ENCODE measurements at regions not wholly inside any gene's neighbourhood (a gene's known extent, or its start where the extent isn't known, plus 50 kb on each side); places are given as distances from the start of the nearest gene placed in this dataset.

DNA sequence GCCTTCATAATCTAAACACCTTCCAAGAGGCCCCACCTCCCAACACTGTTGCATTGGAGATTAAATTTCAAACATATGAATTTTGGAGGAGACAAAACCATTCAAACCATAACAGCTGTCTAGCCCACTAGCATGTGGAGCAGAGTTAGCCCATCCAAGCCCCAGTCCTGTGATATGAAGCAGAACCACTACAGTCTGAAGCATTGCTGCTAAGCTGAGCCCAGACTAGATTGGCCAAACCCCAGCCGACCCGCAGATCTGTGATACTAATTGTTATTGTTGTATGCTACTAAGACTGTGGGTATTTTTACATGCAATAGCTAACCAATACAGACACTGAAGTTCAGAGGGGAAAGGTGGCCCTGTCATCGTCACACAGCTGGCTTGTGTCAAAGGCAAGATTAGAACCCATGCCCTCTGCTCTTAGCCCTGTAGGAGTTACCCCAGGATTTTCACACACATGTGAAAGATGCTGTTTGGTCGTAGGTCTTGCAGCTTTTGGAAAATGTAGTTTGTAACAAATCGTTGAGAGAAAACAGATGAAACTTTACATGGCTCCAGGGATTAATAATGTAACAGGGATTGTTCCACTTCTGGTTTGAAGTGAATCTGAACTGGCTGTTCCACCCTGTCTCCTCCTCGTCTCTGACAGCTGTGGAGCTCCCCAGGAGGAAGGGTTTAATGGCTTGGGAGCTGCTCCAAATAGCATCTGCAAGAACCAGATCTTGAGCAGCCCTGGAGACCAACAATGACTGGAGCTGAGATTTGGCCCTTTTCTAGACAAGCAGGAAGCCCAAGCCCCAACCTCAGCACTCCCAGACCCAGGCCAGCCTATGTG, 517.5 kb downstream of the MID1IP1 start:
- Histone ChIP-seq H3K4me1 (ENCODE audit: low read length) (no peaks in the 10 kb centered on the region), H3K4me2 (ENCODE audit: low read depth, low read length, poor library complexity, severe bottlenecking) (no peak overlapping the region), H4K20me1 (ENCODE audit: insufficient read depth, low read depth, low read length) (no peaks in the 10 kb centered on the region), H3K9ac (ENCODE audit: low read length) (no peak overlapping the region), H2AFZ (ENCODE audit: low read length) (no peak overlapping the region), H3K9me2 (replicated peaks; ENCODE audit: insufficient read depth, low read length) (no peaks in the 10 kb centered on the region), H3K4me3 (ENCODE audit: low read length) (no peak overlapping the region), H3K36me3 (ENCODE audit: insufficient read depth, low read length) (no peaks in the 10 kb centered on the region), H3K79me2 (ENCODE audit: low read length) (no peaks in the 10 kb centered on the region), H3K27me3 (ENCODE audit: low read length) (no peaks in the 10 kb centered on the region), H3K27ac (ENCODE audit: low read length) (no peak overlapping the region), H3K9me3 (ENCODE audit: low read length) (no peaks in the 10 kb centered on the region)
- DNase-seq, result no peak

DNA sequence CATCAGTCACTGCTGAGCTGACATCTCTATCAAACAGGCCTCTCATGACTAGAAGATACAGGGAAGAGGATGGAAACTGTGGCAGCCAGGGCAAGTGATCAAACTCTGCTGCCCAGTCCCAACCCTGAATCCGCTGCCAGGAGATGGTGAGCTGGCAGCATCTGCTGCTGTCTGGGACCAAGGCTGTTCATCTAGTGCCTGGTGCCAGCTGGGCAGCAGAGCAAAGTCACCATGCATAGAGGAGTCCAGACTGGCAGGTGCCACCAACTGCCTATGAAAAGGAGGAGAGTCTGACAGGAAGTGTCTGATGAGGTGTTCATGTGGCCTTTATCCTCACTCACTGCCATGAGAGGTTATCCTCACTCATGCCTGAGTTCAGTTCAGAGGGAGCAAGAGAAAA, 518.9 kb downstream of the MID1IP1 start:
- Histone ChIP-seq H3K27ac (ENCODE audit: low read length) (no peak overlapping the region), H3K36me3 (ENCODE audit: insufficient read depth, low read length) (no peaks in the 10 kb centered on the region), H3K9ac (ENCODE audit: low read length) (no peak overlapping the region), H3K4me2 (ENCODE audit: low read depth, low read length, poor library complexity, severe bottlenecking) (no peak overlapping the region), H2AFZ (ENCODE audit: low read length) (no peak overlapping the region), H3K4me1 (ENCODE audit: low read length) (no peaks in the 10 kb centered on the region), H4K20me1 (ENCODE audit: insufficient read depth, low read depth, low read length) (no peaks in the 10 kb centered on the region), H3K79me2 (ENCODE audit: low read length) (no peaks in the 10 kb centered on the region), H3K4me3 (ENCODE audit: low read length) (no peak overlapping the region), H3K9me2 (replicated peaks; ENCODE audit: insufficient read depth, low read length) (no peaks in the 10 kb centered on the region), H3K27me3 (ENCODE audit: low read length) (no peaks in the 10 kb centered on the region), H3K9me3 (ENCODE audit: low read length) (no peaks in the 10 kb centered on the region)
- DNase-seq, result no peak

DNA sequence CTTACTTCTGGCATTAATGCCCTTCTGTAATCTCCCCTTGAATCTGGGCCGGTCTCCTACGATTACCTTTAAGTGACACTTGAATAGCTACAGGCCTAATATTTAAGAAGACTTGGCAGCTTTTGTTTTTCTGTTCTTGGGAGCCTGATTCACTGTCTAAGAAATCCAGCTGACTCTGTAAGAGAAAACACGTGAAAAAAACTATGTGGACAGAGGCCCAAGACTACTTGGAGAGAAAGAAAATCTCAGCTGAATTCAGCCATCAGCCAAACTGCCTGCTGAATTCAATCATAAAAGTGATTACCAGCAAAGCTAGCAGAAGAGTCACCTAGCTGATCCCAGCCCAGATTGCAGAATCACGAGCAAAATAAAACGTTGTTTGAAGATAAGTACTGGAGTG, 521.2 kb downstream of the MID1IP1 start:
- Histone ChIP-seq H2AFZ (ENCODE audit: low read length) (no peak overlapping the region), H4K20me1 (ENCODE audit: insufficient read depth, low read depth, low read length) (no peaks in the 10 kb centered on the region), H3K9ac (ENCODE audit: low read length) (no peak overlapping the region), H3K9me2 (replicated peaks; ENCODE audit: insufficient read depth, low read length) (no peaks in the 10 kb centered on the region), H3K79me2 (ENCODE audit: low read length) (no peaks in the 10 kb centered on the region), H3K27ac (ENCODE audit: low read length) (no peak overlapping the region), H3K36me3 (ENCODE audit: insufficient read depth, low read length) (no peaks in the 10 kb centered on the region), H3K4me1 (ENCODE audit: low read length) (no peaks in the 10 kb centered on the region), H3K4me2 (ENCODE audit: low read depth, low read length, poor library complexity, severe bottlenecking) (no peak overlapping the region), H3K9me3 (ENCODE audit: low read length) (no peaks in the 10 kb centered on the region), H3K4me3 (ENCODE audit: low read length) (no peak overlapping the region), H3K27me3 (ENCODE audit: low read length) (no peaks in the 10 kb centered on the region)
- DNase-seq, result no peak

DNA sequence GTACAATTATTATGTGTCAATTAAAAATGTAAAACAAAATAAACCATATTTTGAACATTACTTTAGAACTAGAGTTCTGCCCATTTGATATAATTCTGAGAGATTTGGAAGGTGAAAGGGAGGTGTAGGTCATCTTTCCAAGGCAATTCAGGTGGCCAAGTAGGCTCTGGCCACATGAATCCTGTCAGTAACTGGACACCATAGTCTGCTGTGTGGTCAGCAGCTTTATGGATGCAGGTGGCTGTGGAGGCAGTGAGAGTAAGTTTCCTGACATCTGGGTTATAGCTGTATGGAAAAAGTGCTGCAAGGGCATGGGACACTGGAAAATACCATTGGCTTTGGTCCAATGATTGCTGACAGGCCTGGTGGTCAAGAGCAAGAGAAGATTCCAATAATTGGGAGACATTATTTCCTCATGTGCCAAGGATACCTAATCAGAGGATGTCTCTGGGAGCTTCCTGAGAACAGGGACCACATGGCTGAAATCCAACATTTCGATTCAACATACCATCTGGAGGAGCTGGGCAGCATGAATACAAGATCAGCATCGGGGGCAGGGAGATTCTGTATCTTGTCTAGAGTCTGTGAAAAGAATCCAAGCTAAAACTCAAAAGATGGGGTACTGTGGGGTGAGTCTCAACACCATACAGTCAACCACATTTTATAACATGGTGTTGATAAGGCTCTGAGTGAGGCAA, 523.1 kb downstream of the MID1IP1 start:
- Histone ChIP-seq H3K9me3 (ENCODE audit: low read length) (no peaks in the 10 kb centered on the region), H3K27ac (ENCODE audit: low read length) (no peak overlapping the region), H2AFZ (ENCODE audit: low read length) (no peak overlapping the region), H3K4me3 (ENCODE audit: low read length) (no peak overlapping the region), H3K9ac (ENCODE audit: low read length) (no peak overlapping the region), H3K9me2 (replicated peaks; ENCODE audit: insufficient read depth, low read length) (no peaks in the 10 kb centered on the region), H3K4me2 (ENCODE audit: low read depth, low read length, poor library complexity, severe bottlenecking) (no peak overlapping the region), H3K79me2 (ENCODE audit: low read length) (no peaks in the 10 kb centered on the region), H3K27me3 (ENCODE audit: low read length) (no peaks in the 10 kb centered on the region), H3K36me3 (ENCODE audit: insufficient read depth, low read length) (no peaks in the 10 kb centered on the region), H3K4me1 (ENCODE audit: low read length) (no peaks in the 10 kb centered on the region), H4K20me1 (ENCODE audit: insufficient read depth, low read depth, low read length) (no peaks in the 10 kb centered on the region)
- DNase-seq, result no peak

DNA sequence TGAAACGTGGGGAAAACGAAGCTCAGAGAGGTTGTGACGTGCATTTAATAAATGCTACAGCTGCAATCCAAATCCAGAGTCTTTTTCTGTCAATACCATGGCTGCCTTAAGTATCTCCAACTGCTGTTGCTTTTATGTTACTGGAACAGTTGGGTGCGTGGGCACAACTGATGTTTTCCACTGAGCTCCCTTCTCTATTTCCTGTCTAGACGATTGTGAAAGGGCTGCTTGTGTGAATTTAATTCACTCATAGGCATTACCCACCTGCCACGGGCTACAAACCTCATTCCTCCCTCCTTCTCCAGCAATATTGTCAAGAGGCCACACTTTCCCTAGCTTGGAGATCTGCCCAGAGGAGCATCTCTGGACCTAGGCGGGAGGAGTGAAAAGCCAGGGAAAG, 526.0 kb downstream of the MID1IP1 start:
- Histone ChIP-seq H3K79me2 (ENCODE audit: low read length) (no peaks in the 10 kb centered on the region), H3K27me3 (ENCODE audit: low read length) (no peaks in the 10 kb centered on the region), H4K20me1 (ENCODE audit: insufficient read depth, low read depth, low read length) (no peaks in the 10 kb centered on the region), H3K9me3 (ENCODE audit: low read length) (no peaks in the 10 kb centered on the region), H3K36me3 (ENCODE audit: insufficient read depth, low read length) (no peaks in the 10 kb centered on the region), H3K9ac (ENCODE audit: low read length) (no peak overlapping the region), H3K27ac (ENCODE audit: low read length) (no peak overlapping the region), H3K4me1 (ENCODE audit: low read length) (no peaks in the 10 kb centered on the region), H3K4me2 (ENCODE audit: low read depth, low read length, poor library complexity, severe bottlenecking) (no peak overlapping the region), H3K4me3 (ENCODE audit: low read length) (no peak overlapping the region), H3K9me2 (replicated peaks; ENCODE audit: insufficient read depth, low read length) (no peaks in the 10 kb centered on the region), H2AFZ (ENCODE audit: low read length) (no peak overlapping the region)
- DNase-seq, result no peak

DNA sequence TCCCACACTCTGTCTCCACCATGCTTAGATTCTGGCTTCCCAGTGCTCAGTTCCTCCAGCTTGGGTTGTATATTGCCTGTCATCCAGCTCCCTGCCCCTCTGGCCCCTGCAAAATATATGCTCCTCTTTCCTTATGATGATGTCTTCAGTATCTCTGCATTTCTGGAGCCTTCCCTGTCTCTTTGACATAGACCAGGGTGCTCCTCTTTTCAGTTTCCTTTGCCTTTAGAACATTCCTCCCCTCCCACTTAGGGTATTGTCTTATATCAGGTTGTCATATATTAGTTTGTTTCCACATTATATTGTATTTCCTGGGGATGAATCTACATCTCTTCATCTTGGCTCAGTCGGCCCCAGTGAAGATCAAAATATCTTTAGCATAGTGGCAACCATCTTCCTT, 526.4 kb downstream of the MID1IP1 start:
- no peak for DNase-seq
- Histone ChIP-seq H3K27ac (ENCODE audit: low read length) (no peak overlapping the region), H3K9me3 (ENCODE audit: low read length) (no peaks in the 10 kb centered on the region), H4K20me1 (ENCODE audit: insufficient read depth, low read depth, low read length) (no peaks in the 10 kb centered on the region), H2AFZ (ENCODE audit: low read length) (no peak overlapping the region), H3K9me2 (replicated peaks; ENCODE audit: insufficient read depth, low read length) (no peaks in the 10 kb centered on the region), H3K27me3 (ENCODE audit: low read length) (no peaks in the 10 kb centered on the region), H3K36me3 (ENCODE audit: insufficient read depth, low read length) (no peaks in the 10 kb centered on the region), H3K4me1 (ENCODE audit: low read length) (no peaks in the 10 kb centered on the region), H3K79me2 (ENCODE audit: low read length) (no peaks in the 10 kb centered on the region), H3K4me3 (ENCODE audit: low read length) (no peak overlapping the region), H3K9ac (ENCODE audit: low read length) (no peak overlapping the region), H3K4me2 (ENCODE audit: low read depth, low read length, poor library complexity, severe bottlenecking) (no peak overlapping the region)

DNA sequence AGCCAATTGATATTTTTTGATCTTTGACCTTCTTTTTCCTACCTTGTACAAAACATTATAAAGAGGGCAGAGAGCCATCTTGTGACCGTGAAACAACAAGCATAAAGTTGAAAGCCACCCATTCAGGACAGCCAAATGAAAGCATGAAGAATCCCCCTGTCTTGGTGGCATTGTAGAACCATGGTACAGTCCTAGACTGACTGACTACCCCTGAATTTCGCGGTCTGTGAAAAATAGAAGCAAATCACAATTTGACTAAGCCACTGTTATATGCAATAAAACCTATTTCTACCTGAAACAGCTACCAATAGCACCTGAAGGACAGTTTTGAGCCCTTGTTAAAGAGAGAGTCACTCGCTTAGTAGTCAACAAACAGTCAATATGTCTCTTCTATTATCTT, 527.4 kb downstream of the MID1IP1 start:
- Histone ChIP-seq H2AFZ (ENCODE audit: low read length) (no peak overlapping the region), H3K9me2 (replicated peaks; ENCODE audit: insufficient read depth, low read length) (no peaks in the 10 kb centered on the region), H3K27ac (ENCODE audit: low read length) (no peak overlapping the region), H3K4me1 (ENCODE audit: low read length) (no peaks in the 10 kb centered on the region), H3K4me2 (ENCODE audit: low read depth, low read length, poor library complexity, severe bottlenecking) (no peak overlapping the region), H3K9me3 (ENCODE audit: low read length) (no peaks in the 10 kb centered on the region), H3K36me3 (ENCODE audit: insufficient read depth, low read length) (no peaks in the 10 kb centered on the region), H3K4me3 (ENCODE audit: low read length) (no peak overlapping the region), H3K27me3 (ENCODE audit: low read length) (no peaks in the 10 kb centered on the region), H3K9ac (ENCODE audit: low read length) (no peak overlapping the region), H4K20me1 (ENCODE audit: insufficient read depth, low read depth, low read length) (no peaks in the 10 kb centered on the region), H3K79me2 (ENCODE audit: low read length) (no peaks in the 10 kb centered on the region)
- no peak for DNase-seq

DNA sequence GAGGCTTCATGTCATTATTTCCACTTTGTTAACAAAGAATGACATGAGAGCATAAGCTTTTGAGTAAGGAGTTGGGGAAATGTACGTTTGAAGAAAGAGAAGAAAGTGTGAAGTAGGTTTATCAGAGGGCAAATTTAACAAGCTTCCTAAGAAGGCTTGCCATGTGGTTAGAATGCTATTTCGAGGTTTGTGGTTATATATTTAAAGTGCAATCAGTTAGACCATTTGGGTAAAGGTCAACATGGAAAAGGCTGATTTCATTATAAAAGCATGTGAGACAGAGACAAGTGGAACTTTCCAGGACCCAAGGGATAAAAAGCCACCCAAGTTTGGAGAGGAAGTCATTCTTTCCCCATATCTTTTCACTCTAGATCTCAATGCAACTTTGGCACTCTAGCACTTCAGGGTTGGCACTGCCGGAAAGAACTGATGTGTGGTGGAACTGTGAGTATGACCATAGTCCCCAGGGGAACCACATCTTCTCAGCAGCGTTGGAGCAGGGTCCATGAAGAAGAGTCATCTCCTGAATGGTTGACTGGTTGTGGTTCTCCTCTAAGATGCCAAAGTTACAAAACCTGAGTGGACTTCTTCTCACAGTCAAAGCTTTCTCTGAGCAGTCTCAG, 529.9 kb downstream of the MID1IP1 start:
- no peaks in the 10 kb centered on the region for H3K36me3 ChIP-seq (ENCODE audit: insufficient read depth, low read length)
- no peak overlapping the region for H3K9ac ChIP-seq (ENCODE audit: low read length)
- no peak overlapping the region for H3K27ac ChIP-seq (ENCODE audit: low read length)
- H3K9me2 ChIP-seq (replicated peaks; ENCODE audit: insufficient read depth, low read length), result no peaks in the 10 kb centered on the region
- no peak overlapping the region for H3K4me2 ChIP-seq (ENCODE audit: low read depth, low read length, poor library complexity, severe bottlenecking)
- H3K4me3 ChIP-seq (ENCODE audit: low read length), result no peak overlapping the region
- H3K79me2 ChIP-seq (ENCODE audit: low read length), result no peaks in the 10 kb centered on the region
- H3K27me3 ChIP-seq (ENCODE audit: low read length), result no peaks in the 10 kb centered on the region
- no peaks in the 10 kb centered on the region for H4K20me1 ChIP-seq (ENCODE audit: insufficient read depth, low read depth, low read length)
- H2AFZ ChIP-seq (ENCODE audit: low read length), result no peak overlapping the region
- no peak for DNase-seq
- H3K4me1 ChIP-seq (ENCODE audit: low read length), result no peaks in the 10 kb centered on the region
- no peaks in the 10 kb centered on the region for H3K9me3 ChIP-seq (ENCODE audit: low read length)

Data from Karpas-422 (cell line).